HG03066 (cell line): ENCODE measurements at regions not wholly inside any gene's neighbourhood (a gene's known extent, or its start where the extent isn't known, plus 50 kb on each side); places are given as distances from the start of the nearest gene placed in this dataset.
"Not testable (repeated sequence)": the region's sequence is repeated elsewhere in the genome, so short reads cannot be mapped to it uniquely, and the experiment has no call there.

Source experiments
- ATAC-seq: cut with Tn5 transposase; IDR thresholded peaks from one replicate; pipeline ENCODE4 v1.9.1; 2021; ENCODE audit warnings: low read depth; ENCODE audit not compliant: unreplicated experiment

- no peak for ATAC-seq
Observed at GRCh38 chr4:100042235-100042634, 92.2 kb upstream of the H2AZ1 start.

GRCh38 chr4:100041646-100042045 lies 91.6 kb upstream of the H2AZ1 start:
- ATAC-seq: no peak

- no peak for ATAC-seq
Observed at GRCh38 chr4:100034023-100034664, 84.1 kb upstream of the H2AZ1 start.

DNA sequence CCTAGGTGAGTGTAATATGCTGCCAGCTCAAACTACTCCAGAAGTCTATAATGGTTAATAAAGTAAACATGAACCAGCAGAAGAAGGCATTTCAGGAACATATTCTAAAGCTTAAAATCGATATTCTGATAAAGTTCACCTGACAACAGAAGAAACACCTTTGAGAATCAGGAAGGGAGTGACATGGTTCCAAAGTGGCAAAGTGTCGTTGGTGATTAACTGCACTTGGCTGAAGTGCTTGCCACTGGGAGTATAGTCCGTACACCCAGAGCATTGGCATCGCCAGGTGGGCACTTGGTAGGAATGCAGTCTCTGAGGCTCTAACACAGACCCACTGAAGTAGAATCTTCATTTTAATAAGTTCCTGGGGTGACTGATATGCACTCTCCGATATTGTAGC lies 76.0 kb upstream of the H2AZ1 start:
- no peak for ATAC-seq

GRCh38 chr4:100023800-100024199 lies 73.7 kb upstream of the H2AZ1 start:
- no peak for ATAC-seq

DNA sequence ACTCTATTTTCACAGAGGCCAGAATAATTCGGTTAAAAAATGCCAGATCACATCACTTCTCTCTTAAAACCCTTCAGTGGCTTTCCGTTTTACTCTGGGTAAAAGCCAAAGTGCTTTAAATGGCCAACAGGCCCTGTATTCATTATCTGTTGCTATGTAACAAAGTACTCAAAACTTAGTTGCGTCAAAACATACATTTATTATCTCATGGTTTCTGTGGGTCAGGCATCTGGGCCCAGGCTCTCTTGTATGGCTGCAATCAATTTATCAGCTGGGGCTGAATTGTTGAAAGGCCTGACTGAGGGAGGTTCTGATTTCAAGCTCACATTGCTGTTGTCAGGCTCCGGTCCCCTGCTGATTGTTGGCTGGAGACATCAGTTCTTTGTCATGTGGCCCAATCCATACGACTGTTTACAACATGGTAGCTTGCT lies 72.7 kb upstream of the H2AZ1 start:
- ATAC-seq: no peak

DNA sequence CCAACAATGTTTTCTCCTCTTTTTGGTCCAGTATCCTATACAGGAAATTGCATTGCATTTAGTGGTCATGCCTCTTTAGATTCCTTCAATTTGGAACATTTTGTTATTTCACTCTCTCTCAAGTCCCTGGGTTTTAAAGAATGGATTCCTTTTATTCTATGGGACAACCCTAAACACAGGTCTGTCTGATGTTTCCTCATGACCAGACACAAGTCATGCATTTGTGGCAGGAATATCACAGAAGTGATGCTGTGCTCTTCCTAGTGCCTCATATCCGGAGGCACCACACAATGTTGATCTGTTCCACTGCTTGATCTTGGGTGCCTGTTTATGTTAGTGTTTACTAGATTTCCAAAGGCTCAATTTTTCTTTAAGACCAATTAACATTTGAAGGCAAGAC lies 69.7 kb upstream of the H2AZ1 start:
- no peak for ATAC-seq

- peak; percentile 59 for ATAC-seq
Observed at GRCh38 chr4:100017637-100018310, 67.7 kb upstream of the H2AZ1 start.

GRCh38 chr4:100016191-100016590 lies 66.1 kb upstream of the H2AZ1 start:
- no peak for ATAC-seq

- no peak for ATAC-seq
Observed at GRCh38 chr4:100014616-100015015, 64.5 kb upstream of the H2AZ1 start.

DNA sequence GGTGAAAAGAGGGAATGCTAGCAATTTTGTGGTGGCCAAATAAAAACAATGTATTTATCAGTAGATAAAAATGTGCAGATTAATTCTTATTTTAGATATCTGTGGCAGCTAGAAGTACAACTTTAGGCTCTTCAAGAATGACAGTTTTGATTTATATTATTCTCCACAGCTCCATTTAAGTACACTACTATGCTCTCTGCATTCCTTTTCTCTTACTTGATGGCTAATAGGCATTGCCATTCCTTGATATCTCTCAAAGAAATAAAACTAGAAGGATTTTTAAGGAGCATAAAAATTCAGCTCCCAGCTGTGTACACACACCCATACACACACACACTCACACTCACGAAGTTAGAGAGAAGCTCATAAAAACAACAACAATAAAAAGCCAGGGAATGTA lies 59.4 kb upstream of the H2AZ1 start:
- ATAC-seq: no peak

DNA sequence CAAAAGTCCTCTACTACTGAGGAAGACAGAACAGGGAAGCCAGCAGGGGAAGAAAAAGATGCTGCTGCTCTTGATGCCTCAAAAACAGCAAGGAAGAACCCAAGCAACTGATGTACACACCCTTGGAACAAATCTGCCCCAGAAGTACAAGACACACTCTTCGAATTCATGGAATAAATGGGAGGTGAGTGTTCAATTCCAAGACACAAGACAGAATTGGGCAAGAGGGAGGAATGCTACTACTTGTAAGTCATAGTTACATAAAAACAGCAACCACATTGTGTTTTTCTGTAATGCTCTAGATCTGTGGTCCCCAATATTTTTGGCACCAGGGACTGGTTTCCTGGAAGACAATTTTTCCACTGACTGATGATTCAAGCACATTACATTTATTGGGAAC lies 58.0 kb upstream of the H2AZ1 start:
- no peak for ATAC-seq

DNA sequence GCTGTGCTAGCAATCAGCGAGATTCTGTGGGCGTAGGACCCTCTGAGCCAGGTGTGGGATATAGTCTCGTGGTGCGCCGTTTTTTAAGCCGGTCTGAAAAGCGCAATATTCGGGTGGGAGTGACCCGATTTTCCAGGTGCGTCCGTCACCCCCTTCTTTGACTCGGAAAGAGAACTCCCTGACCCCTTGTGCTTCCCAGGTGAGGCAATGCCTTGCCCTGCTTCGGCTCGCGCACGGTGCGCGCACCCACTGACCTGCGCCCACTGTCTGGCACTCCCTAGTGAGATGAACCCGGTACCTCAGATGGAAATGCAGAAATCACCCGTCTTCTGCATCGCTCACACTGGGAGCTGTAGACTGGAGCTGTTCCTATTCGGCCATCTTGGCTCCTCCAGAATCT lies 56.1 kb upstream of the H2AZ1 start:
- not testable (repeated sequence) for ATAC-seq
